GM18502 (cell line): ENCODE measurements at regions not wholly inside any gene's neighbourhood (a gene's known extent, or its start where the extent isn't known, plus 50 kb on each side); places are given as distances from the start of the nearest gene placed in this dataset.

Source experiments
- ATAC-seq: cut with Tn5 transposase; IDR thresholded peaks from one replicate; pipeline ENCODE4 v1.9.1; 2021; ENCODE audit warnings: mild to moderate bottlenecking; ENCODE audit not compliant: unreplicated experiment, poor library complexity

DNA sequence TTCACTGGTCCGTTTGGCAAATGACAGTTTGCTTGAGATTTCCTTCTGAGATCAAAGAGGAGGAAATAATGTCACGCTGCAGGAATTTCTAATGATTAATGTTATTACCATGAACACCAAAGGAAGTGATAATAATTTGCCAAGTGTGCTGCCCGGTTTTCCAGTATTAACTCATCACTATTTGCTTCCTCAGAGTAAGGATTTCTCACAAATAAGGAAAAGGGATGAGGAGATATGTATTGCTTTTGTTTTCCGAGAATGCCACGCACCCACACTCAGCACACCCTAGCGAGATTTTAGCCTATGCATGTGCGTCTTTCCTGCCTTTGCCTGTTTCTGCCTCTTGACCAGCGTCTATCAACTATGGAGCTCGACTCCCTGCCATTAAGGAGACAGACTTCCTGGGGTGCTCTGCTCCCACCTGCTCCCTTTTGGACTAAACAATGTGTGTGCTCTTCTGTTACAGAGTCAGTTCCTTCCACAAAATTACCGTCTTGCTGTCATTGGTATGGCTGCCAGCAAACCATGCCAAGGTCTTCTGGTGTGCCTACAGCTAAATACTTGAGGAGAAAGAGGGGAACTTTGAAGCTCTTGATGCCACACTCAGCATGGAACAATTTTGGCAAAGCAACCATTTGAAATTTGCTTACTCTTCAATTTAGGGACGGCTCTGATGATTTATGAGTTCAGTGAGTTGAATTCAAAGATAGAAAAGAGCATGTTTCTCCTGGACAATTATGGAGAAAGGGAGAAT lies 393.1 kb upstream of the ZFP42 start:
- no peak for ATAC-seq

DNA sequence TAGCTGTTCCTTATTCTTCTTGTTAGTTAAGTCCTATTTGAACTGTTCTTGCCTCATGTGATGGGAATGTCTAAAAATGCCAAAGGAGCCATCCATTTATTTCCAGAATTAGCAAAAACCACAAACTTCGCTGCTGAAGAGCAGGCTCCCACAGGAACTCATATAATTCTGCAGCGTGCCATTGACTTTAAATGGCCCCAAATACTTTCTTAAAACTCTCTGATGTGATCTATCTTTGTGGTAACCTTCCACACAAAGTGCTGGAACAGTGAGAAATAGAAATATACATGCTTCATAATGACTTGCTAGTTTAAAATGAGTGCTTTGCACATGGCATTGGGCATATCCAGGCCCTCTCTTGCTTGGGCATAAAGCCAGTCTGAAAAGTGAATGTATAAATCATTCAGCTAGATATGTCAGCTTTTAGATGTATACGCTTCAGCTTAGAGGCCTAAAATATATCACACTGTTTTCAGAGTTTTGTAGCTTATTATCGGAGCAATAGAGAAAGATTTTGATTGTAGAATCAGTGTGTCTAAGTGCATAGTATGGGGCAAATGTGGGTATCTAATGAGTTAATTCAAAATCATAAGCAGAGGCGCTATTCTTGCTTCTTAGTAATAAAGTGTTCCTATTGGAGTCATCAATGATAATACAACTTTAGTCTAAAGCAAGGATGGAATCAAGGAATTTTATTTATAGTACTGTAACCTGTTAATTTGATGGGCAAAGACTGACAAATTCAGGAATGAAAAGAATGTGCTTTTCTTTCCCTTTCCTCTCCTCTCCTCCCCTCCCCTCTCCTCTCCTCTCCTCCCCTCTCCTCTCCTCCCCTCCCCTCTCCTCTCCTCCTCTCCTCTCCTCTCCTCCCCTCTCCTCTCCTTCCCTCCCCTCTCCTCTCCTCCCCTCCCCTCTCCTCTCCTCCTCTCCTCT lies 392.2 kb upstream of the ZFP42 start:
- no peak for ATAC-seq

DNA sequence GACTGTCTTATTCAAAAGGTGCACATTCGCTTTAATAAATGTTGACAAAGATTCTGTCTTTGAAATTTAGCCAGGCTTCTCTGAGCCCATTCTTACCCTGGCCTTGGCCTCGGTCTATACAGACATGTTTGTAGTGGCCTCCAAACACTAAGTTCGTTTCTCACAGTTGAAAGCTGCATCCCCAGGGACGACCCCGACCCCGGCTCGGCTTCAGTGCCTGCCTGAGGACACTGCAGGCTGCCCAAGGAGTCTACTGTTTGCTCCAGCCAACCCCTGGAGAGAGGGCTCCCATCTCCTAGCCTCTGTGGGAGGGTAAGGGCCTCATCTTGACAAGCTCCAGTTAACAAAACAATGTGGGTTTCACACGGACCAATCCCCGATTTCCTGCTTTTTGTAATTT lies 390.6 kb upstream of the ZFP42 start:
- ATAC-seq, result no peak

DNA sequence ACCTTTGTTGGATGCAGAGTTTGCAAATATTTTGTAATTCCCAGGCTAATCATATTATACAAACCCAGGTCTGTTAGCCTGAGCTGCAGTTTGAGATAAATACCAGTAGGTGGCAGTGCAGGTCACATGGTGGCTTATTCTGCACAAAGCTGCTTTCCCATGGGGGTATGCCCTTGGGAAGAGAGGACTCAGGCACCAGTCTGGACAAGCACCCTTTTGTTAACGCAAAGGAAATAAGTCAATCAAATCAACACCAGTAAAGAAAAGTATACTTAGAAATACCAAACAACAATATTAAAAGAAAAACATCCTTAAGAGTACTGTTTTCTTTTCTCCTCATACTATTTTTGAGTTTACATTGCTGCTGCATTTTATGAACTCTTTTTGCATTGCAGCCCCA lies 389.0 kb upstream of the ZFP42 start:
- ATAC-seq, result peak; percentile 47

DNA sequence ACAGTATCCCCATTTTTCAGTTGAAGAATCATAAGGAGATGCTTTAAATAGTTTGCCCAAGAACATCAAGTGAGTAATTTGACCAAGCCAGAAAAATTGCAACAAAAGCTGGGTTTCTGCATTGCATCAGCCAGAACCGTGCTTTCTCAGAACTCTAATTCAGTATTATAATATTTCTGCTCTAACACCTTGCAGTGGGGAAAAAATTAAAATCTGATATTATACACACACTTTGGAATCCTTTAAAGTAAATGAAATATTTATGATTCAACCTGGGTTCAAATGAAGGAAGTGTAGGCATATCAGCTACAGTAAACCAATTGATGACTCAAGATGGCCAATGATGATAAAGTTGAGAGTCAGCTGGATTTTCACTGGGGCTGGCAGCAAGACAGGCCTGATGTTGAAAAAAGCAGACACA lies 387.6 kb upstream of the ZFP42 start:
- no peak for ATAC-seq

DNA sequence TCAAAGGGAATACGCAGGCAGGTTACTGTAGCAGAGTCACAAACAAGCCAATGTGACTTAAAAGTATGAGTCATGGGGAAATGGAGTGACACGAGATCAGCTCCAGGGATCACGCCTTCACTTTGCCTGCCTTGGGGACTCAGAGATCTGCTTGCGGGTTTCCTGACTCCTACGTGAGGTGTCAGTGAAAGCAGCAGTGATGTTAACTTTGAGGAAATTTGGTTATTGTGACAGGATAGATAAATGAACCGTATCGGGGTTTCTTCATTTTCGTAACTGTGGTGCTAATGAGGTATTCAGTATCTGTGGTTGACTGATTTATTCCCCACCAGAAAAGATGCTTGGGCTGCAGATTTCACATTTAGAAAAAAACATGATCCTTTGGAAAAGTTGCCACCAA lies 383.3 kb upstream of the ZFP42 start:
- no peak for ATAC-seq

DNA sequence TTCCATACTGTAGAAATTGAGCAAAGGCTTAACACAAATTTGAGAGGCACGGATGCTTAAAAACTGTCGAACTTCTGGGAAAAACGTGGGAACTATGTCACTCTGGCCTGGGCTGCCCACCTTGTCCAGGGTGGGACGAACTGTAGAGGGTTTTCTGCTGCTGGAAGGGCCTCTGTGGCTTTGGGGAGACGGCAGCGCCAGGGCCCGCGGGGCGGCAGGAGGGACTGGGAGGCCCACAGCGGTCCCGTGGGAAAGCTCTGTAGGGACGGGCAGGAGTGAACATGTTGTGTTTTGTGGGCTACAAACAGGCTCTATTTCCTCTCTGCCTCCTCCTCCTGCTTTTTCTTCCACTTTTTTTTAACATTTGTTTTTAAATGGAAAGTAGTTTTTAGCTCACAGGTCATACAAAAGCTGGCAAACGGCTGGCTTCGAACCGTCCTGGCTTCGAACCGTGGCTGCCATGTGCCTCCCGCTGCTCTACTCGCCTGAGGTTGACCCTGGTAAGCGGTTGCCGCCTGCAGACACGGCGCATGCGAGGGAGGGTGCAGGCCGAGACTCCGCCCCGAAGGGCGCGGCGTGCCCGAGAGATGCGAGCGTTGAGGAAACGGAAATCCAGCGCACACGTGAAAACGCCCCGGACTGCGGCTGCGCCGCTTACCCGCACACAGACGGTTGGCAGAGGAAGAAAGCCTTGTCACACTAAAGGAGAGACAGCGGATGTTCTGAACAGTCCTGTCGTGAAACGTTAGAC lies 382.3 kb upstream of the ZFP42 start:
- ATAC-seq, result no peak

DNA sequence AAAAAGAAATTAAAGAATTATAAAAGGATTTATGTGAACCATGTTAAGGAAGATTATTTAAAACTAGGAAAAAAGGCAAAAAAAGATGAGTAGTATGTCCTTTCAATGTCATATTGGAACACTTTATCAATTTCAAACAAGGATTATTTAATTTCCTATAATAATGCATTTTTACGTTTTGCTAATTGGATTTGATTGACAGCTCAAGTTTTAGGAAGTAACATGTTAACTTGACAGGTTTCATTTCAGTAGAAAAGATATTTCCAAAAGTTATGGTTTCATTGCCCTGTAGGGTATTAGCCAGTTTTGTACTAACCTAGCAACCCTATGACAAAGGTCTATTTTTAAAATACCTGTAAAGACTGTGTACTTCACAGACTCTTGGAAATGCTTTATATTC lies 379.6 kb upstream of the ZFP42 start:
- ATAC-seq, result no peak

DNA sequence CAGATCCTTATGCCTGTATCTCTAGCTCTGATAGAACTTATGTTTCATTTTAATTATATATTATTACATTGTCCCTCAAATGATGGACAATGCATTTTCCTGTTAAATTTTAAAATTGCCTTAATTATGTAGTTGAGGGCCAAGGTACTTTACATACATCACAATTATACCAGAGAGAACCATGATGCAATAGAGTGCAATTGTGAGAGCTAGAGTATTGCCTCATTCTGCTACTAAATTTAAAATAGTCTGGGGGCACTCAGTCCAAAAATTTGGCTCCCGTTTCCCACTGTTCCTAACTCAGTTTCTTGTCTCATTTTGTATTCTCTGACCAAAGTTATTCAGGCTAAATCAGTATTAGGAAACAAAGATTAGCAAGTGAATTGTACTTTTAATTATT lies 378.5 kb upstream of the ZFP42 start:
- ATAC-seq, result no peak

DNA sequence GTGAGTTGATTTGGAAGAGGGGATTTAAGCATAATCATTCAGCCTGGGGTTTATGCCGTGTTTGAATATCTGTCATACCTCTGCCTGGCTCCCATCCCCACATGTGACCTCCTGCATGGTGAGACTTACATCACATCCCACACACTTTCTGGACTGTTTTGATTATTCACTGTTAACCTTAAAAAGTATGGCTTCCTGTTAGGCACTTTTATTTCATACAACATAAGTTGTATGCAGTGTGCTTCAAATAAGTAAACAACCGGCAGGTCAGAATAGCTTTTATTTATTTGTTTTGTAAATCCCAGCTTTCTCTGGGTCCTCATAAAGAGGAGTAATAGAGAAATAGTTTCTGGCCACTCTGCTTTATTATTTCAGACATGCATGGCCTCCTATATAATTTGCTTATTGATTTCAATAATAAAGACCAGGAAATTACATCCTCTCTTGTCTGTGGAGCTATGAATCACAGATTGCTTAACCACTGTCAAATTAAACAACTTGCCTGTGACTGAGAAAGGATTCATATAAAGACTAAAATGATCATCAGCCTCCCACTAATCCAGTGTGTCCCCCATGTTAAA lies 376.8 kb upstream of the ZFP42 start:
- no peak for ATAC-seq

DNA sequence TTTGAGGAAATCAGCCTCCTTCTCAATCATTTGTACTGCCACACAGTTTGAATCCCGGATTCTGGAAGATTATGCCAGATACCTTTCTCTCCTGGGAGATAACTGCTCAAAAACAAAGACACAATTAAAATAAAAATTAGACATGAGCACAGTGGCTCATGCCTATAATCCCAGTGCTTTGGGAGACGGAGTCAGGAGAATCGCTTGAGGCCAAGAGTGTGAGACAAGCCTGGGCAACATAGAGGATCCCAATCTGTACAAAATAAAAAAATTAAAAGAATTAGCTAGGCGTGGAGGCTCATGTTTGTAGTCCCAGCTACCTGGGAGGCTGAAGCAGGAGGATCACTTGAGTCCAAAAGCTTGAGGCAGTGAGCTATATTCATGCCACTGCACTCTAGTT lies 376.3 kb upstream of the ZFP42 start:
- ATAC-seq, result no peak

DNA sequence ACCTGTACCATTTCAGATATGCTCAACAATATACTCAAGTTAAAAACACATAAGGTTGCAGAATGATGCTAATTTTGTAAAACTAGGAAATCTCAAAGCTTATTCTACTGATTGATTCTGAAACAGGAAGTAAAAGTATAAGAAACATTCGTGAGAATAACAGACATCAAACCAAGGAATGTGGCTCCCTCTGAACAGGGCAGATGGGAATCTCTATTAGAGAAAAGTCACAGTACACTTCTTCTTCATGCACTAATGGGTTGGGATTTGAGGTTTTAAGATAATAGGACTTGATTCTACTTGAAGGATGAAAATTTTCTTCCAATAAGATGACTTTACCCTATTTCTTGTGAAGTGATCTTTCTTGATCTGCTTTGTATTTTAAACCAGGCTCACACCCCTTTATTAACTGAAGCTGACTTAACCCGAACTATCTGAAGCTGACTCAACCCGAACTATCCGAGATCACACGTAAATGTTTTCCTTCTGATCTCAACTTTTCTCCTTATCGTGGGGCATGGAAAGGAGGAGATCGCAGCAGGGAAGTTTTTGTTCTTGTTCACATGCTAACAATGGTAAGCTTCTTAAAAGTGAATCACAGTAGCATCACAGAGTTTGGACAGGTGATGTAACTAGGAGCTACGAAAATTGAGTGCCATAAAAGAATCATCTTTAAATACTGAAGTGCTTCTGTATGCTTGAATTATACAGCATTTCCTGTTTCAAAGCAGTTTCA lies 363.1 kb upstream of the ZFP42 start:
- ATAC-seq, result no peak

DNA sequence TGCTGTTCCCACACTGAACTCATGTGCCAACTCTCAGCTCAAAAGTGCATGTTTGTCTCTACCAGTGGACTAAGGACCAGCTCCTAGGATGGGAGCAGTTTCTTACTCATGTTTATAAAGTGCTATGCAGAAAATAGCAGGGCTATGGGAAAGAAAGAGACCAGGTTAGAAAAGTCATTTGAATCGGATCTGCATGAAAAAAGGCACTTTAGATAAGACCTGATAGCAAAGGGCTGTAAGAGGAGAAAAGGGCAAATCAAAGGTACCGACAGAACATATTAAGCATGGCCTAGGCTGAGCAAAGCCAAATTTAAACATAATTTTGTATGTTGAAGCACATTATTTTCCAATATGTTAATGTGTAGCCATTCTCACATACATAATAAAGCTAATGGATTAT lies 362.3 kb upstream of the ZFP42 start:
- no peak for ATAC-seq

DNA sequence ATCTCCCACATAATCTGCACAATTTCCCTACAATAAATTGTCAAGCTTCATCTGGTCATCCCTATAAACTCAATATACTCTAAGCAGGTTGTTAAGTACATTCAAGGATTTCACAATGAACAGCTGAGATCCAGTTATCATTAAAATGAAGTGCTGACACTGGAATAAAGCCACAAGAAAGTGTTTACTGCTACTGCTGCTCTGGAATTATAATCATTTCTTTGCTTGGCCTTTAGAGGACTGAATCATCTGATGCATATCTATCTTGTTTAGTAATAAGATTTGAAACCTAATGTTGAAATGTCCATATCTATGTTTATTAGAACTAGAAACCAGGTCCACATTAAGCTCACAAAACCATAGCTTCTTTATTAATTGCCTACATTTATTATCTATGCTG lies 338.6 kb upstream of the ZFP42 start:
- no peak for ATAC-seq

DNA sequence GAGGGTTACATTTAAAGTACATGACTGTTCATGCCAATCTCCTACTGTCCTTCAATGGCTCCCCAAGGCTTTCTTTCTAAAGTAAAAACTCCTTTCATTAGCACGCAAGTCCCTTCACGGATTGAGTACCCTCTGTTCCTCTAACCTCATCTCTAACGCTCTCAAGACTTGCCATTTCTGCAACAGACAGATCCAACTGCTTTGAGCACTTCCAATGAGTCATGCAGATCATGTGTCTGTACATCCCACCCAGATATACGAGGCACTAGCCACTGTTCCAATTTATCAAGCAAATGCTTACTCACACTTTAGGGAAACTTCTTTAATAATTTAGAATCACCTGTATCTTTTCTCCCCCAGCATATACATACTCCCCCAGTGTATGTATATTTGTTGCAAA lies 332.5 kb upstream of the ZFP42 start:
- no peak for ATAC-seq

DNA sequence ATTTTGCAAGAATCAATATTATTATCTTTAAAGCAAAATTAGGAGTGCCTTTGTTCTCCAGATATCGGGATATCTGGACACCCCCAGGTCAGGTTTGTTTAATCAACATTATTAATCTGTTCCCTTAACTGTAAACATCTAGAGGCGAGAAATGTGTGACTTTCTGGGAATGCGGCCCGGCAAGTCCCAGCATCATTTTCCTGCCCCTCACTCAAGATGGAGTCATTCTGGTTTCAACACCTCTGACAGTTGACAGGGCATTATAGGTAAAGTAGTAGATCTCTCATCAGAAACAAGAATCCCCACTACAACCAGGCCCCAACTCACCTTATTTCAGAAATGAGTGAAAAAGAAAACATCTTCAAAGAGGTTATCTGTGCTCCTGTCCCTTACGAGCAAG lies 331.6 kb upstream of the ZFP42 start:
- ATAC-seq, result no peak

DNA sequence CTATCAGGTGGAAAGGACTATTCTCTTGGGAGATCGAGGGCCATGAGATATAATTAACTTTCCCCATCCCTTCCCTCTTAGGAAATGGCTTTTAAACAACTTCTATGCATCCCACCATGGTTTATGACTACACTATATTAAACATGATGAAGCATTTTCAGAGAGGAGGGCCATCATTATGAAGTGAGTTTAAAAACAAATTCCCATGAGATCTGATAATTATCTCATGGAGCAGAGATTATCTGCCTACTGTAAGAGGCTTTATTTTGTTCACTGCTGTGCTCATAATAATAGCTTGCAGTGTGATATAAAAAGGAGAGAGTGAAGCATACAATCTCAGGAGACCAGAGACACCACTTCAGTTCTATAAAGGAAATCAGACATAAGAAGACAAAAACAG lies 330.5 kb upstream of the ZFP42 start:
- no peak for ATAC-seq

DNA sequence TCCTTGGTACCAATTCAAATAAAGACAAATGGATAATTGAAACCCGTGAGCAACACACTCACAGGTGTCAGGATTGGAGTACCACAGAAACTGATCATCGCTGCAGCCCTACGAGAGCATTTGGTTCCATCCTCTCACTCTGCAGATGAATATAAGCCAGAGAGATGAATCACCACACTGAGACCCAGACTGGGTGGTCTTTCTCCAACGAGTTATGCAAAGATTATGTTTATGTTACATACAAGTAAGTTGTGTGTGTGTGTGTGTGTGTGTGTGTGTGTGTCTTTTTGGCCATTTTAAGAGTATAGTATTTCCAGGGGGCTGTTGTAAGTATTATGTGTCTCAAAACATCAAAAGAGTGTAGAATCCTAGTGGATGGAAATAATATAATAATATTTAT lies 329.5 kb upstream of the ZFP42 start:
- ATAC-seq, result no peak

DNA sequence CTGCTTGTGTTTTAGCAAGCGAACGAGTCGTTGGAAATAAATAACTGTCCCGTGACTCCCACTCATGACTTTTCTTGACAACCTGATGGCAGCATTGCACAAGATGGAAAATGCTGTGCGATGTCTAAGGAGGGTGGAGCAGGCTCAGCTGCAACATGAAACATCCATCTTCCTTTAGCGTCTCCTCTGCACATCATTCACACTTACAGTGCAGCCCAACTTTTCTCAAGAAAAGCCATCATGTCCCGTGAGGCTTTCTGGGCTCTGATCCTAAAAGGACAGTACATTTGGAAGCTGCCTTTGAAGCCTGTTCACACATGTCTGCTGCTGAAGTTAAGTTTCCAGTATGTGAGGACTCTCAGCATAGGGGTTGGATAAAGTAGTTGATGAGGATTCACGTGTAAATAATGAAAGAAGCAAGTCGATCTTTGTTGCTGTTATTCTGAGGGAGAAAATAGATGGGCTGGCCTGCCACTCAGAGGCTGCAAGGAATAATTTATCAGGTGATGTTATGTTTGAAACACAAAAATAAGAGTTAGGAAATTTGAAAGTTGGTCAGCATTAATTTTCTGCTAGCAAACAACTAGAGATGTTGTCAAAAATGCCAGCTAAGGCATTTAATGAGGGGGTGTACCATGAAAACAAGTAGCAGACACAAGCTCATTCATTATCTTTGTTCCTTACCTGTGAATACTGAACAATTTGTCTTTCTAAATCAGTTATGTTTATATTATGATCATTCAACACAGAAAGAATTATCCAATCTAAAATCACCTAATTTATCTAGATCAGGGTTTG lies 328.7 kb upstream of the ZFP42 start:
- no peak for ATAC-seq
